GM23338 (cell line): ENCODE measurements at regions not wholly inside any gene's neighbourhood (a gene's known extent, or its start where the extent isn't known, plus 50 kb on each side); places are given as distances from the start of the nearest gene placed in this dataset.

Experiments used
- ATAC-seq: fragments of 200-7000 bp; cut with Tn5 transposase; 3 replicates; pipeline ENCODE4 v1.9.1; 2020
- DNase-seq: peaks from one replicate; pipeline ENCODE4 v3.0.0-alpha.2; 2015; ENCODE audit warnings: low spot score
- H2AFZ ChIP-seq: fragments of 200-600 bp; sonication (generic); 2 replicates; pipeline ENCODE4 v1.8.0; 2016; ENCODE audit warnings: antibody characterized with exemption, mild to moderate bottlenecking, moderate library complexity
- H3F3A ChIP-seq: fragments of 200-600 bp; sonication (generic); replicated peaks from 2 replicates; pipeline ENCODE4 v1.8.0; 2017; ENCODE audit warnings: antibody characterized with exemption, mixed run types, low read depth
- H3K27ac ChIP-seq: fragments of 200-600 bp; sonication (generic); 2 replicates; pipeline ENCODE4 v1.6.1; 2016; ENCODE audit warnings: low read depth
- H3K27me3 ChIP-seq: fragments of 200-600 bp; sonication (generic); 2 replicates; pipeline ENCODE4 v1.8.0; 2016; ENCODE audit warnings: mild to moderate bottlenecking, mixed run types, moderate library complexity; ENCODE audit not compliant: insufficient read depth
- H3K36me3 ChIP-seq: fragments of 200-600 bp; sonication (generic); 2 replicates; pipeline ENCODE4 v1.8.0; 2016; ENCODE audit warnings: mild to moderate bottlenecking; ENCODE audit not compliant: insufficient read depth
- H3K4me1 ChIP-seq: fragments of 200-600 bp; sonication (generic); 2 replicates; pipeline ENCODE4 v1.8.0; 2016; ENCODE audit warnings: mild to moderate bottlenecking, moderate library complexity; ENCODE audit not compliant: insufficient read depth
- H3K4me2 ChIP-seq: fragments of 200-600 bp; sonication (generic); 2 replicates; pipeline ENCODE4 v1.7.1; 2017; ENCODE audit warnings: mixed run types
- H3K4me3 ChIP-seq: fragments of 200-600 bp; sonication (generic); 2 replicates; pipeline ENCODE4 v1.6.1; 2016; ENCODE audit warnings: mixed run types
- H3K79me2 ChIP-seq: fragments of 200-600 bp; sonication (generic); replicated peaks from 2 replicates; pipeline ENCODE4 v1.8.0; 2017; ENCODE audit warnings: mild to moderate bottlenecking; ENCODE audit not compliant: insufficient read depth
- H3K9me2 ChIP-seq: fragments of 200-600 bp; sonication (generic); 2 replicates; pipeline ENCODE4 v1.8.0; 2017; ENCODE audit not compliant: insufficient read depth
- H4K20me1 ChIP-seq: fragments of 200-600 bp; sonication (generic); replicated peaks from 2 replicates; pipeline ENCODE4 v1.8.0; 2017; ENCODE audit warnings: mild to moderate bottlenecking; ENCODE audit not compliant: insufficient read depth
- H3K27ac Mint-ChIP-seq: 2 replicates; pipeline ENCODE4 v1.8.0; 2020; ENCODE audit warnings: inconsistent platforms, mild to moderate bottlenecking, moderate library complexity, mixed read lengths
- H3K27me3 Mint-ChIP-seq: 3 replicates; pipeline ENCODE4 v1.8.0; 2022; ENCODE audit warnings: low read depth, mild to moderate bottlenecking, moderate library complexity, mixed read lengths, inconsistent platforms; ENCODE audit not compliant: insufficient read depth, poor library complexity
- H3K36me3 Mint-ChIP-seq: 3 replicates; pipeline ENCODE4 v1.8.0; 2021; ENCODE audit warnings: low read depth, mild to moderate bottlenecking, inconsistent platforms, moderate library complexity, mixed read lengths
- H3K4me1 Mint-ChIP-seq: 3 replicates; pipeline ENCODE4 v1.8.0; 2020; ENCODE audit warnings: mild to moderate bottlenecking, inconsistent platforms, mixed read lengths
- H3K4me3 Mint-ChIP-seq: 3 replicates; pipeline ENCODE4 v1.8.0; 2021; ENCODE audit warnings: moderate library complexity, mild to moderate bottlenecking, inconsistent platforms, mixed read lengths
- H3K9me3 Mint-ChIP-seq: 3 replicates; pipeline ENCODE4 v1.8.0; 2020; ENCODE audit warnings: moderate library complexity, mild to moderate bottlenecking, inconsistent platforms, mixed read lengths
- CREB1 ChIP-seq: fragments of 250-450 bp; sonication (Bioruptor Pico); IDR thresholded peaks from 2 replicates; pipeline ENCODE4 v1.5.0; 2020; ENCODE audit warnings: low read depth, mild to moderate bottlenecking, moderate library complexity
- CTCF ChIP-seq, 2 experiments: fragments of 200-600 bp in 1 of 2; sonication (generic) in 1 of 2; conservative IDR thresholded peaks; 2 replicates each; pipeline versions ENCODE4 v1.5.1 to v1.6.1; 2016 to 2017; ENCODE audit warnings: antibody characterized with exemption in 2 of 2, low read depth in 2 of 2, mild to moderate bottlenecking in 2 of 2, moderate library complexity in 1 of 2
- ETS1 ChIP-seq: IDR thresholded peaks from 2 replicates; pipeline ENCODE4 v1.6.1; 2016; ENCODE audit warnings: antibody characterized with exemption
- EZH2 ChIP-seq: fragments of 200-600 bp; sonication (generic); IDR thresholded peaks from one replicate; pipeline ENCODE4 v1.8.0; 2017; ENCODE audit warnings: antibody characterized with exemption, mild to moderate bottlenecking, low read depth; ENCODE audit not compliant: unreplicated experiment
- EZH2phosphoT487 ChIP-seq: fragments of 200-600 bp; sonication (generic); IDR thresholded peaks from one replicate; pipeline ENCODE4 v1.8.1; 2018; ENCODE audit warnings: antibody characterized with exemption; ENCODE audit not compliant: unreplicated experiment
- JUNB ChIP-seq: IDR thresholded peaks from one replicate; pipeline ENCODE4 v1.6.1; 2016; ENCODE audit warnings: antibody characterized with exemption; ENCODE audit not compliant: unreplicated experiment
- NANOG ChIP-seq: IDR thresholded peaks from 2 replicates; pipeline ENCODE4 v1.6.1; 2016; ENCODE audit warnings: antibody characterized with exemption, borderline replicate concordance
- POLR2AphosphoS5 ChIP-seq: IDR thresholded peaks from 2 replicates; pipeline ENCODE4 v1.6.1; 2016; ENCODE audit warnings: antibody characterized with exemption, low read depth
- REST ChIP-seq: IDR thresholded peaks from one replicate; pipeline ENCODE4 v1.6.1; 2018; ENCODE audit warnings: antibody characterized with exemption; ENCODE audit not compliant: unreplicated experiment
- STAT1 ChIP-seq: IDR thresholded peaks from one replicate; pipeline ENCODE4 v1.6.1; 2016; ENCODE audit warnings: antibody characterized with exemption; ENCODE audit not compliant: unreplicated experiment
- ZNF114 ChIP-seq: fragments of 250-450 bp; sonication (Bioruptor Pico); IDR thresholded peaks from 2 replicates; pipeline ENCODE4 v1.5.0; 2020; ENCODE audit warnings: mild to moderate bottlenecking, moderate library complexity
- ZNF331 ChIP-seq: fragments of 250-450 bp; sonication (Bioruptor Pico); IDR thresholded peaks from 2 replicates; pipeline ENCODE4 v1.5.0; 2020; ENCODE audit warnings: low read depth, mild to moderate bottlenecking, moderate library complexity
- ZNF462 ChIP-seq: fragments of 250-450 bp; sonication (Bioruptor Pico); IDR thresholded peaks from 2 replicates; pipeline ENCODE4 v1.5.0; 2020; ENCODE audit warnings: mild to moderate bottlenecking, moderate library complexity

GRCh38 chr18:43830947-43831346, 553.7 kb upstream of the SYT4 start:
- DNase-seq (peak; percentile 21), ATAC-seq (no peak)
- Histone ChIP-seq H2AFZ (peak overlapping the region; percentile 33), H3K4me3 (no peak overlapping the region), H4K20me1 (no peaks in the 10 kb centered on the region), H3K9me2 (0 out of 2 replicates have a peak, but pooled peaks cover 5% of the 10 kb centered on the region), H3K4me1 (peaks cover 8% of the 10 kb centered on the region; the same call in 1 of the 2 replicates), H3K4me2 (no peak overlapping the region), H3K27me3 (no peaks in the 10 kb centered on the region), H3K36me3 (no peaks in the 10 kb centered on the region; the same call in 1 of the 2 replicates), H3K27ac (no peak overlapping the region), H3F3A (no peaks in the 10 kb centered on the region), H3K79me2 (no peaks in the 10 kb centered on the region)
- TF ChIP-seq NANOG (no peak), JUNB (no peak), ETS1 (no peak), CREB1 (CRISPR knock-in tag) (no peak), STAT1 (no peak), POLR2AphosphoS5 (no peak), ZNF114 (no peak), EZH2 (no peak), ZNF462 (CRISPR knock-in tag) (no peak), REST (no peak), ZNF331 (CRISPR knock-in tag) (no peak), CTCF (conservative IDR thresholded peaks at IDR 0.05; ENCODE audit: low read depth in 2 of 2) (no peak), EZH2phosphoT487 (no peak)
- H3K4me1 Mint-ChIP-seq = peaks cover 8% of the 10 kb centered on the region; the same call in 2 of the 3 replicates
- H3K36me3 Mint-ChIP-seq = no peaks in the 10 kb centered on the region
- no peaks in the 10 kb centered on the region for H3K27me3 Mint-ChIP-seq
- no peak overlapping the region for H3K27ac Mint-ChIP-seq
- no peaks in the 10 kb centered on the region for H3K9me3 Mint-ChIP-seq
- H3K4me3 Mint-ChIP-seq = no peak overlapping the region
